ENCODE measurements at regions not wholly inside any gene's neighbourhood (a gene's known extent, or its start where the extent isn't known, plus 50 kb on each side); places are given as distances from the start of the nearest gene placed in this dataset.

DNA sequence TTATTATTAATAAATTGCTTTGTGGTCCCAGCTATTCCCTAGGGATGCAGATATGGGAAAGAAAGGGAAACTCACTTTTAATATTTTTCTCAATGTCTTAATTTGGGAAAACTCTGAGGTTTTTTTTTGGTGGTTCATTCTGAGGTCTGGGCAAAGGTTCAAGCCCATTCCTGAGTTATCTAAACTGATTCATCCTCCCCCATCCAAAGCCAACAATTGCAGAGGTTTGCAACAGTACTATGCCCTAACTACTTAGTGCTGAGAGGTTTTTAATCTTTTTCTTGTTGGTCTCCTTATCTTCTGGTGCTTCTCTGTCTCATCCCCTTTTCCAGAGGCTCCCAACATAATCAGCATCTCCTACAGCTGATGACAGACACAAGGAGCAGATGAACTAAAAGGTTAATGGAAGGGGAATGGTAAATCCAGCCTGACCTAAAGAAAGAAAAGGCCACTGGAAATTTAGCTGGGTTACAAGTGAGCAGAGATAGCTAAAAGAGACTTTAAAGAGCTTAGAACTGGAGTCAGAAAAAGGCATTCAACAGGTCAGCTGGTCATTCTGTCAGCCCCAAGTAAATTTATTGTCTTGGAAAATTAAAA lies 390.4 kb downstream of the TGFB2 start:
- DNase-seq (ENCODE audit: insufficient read length, low spot score): no peak
- no peak for FAIRE-seq

DNA sequence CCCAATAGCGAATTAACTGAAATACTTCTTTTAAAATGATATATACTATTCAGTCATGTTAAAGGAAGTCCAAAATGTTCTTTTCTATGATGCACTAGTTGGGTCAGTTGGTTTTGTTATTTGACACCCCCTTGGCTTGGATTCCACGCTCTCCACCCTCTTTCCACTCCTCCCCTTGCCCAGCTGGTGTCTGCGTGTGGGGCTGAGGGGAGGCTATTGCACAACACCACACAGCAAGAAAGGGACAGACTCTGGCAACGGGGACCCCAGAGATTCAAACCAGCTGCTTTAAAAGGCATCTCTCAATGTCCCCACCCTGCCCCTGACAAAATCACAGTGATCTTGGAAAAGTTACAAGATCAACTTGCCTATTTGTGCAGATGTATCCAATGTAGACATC lies 394.3 kb downstream of the TGFB2 start:
- no peak for FAIRE-seq

More for the DNA sequence above, 390.4 kb downstream of the TGFB2 start:
- TF ChIP-seq POLR2A (IDR thresholded peaks at IDR 0.05; ENCODE audit: low read depth, low read length): no peak

DNA sequence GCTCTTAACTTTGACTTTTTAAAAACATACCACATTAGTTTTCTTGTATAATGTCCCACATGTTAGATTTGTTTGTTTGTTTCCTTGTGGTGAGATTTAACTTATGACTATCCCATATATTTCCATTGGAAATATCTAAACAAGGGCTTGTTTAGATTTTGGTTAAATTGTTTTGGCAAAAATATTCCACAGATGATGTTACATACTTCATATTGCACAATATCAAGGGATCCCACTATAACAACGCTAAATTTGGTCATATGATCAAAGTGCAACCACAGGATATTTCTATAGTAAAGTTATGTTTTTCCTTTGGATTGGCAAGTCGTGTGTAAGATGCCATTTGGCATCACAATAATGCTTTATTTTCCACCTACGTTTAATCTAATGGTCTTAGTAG lies 396.7 kb downstream of the TGFB2 start:
- FAIRE-seq: no peak

More for the DNA sequence above, 394.3 kb downstream of the TGFB2 start:
- no peak for DNase-seq (ENCODE audit: insufficient read length, low spot score)
- TF ChIP-seq POLR2A (IDR thresholded peaks at IDR 0.05; ENCODE audit: low read depth, low read length): no peak

DNA sequence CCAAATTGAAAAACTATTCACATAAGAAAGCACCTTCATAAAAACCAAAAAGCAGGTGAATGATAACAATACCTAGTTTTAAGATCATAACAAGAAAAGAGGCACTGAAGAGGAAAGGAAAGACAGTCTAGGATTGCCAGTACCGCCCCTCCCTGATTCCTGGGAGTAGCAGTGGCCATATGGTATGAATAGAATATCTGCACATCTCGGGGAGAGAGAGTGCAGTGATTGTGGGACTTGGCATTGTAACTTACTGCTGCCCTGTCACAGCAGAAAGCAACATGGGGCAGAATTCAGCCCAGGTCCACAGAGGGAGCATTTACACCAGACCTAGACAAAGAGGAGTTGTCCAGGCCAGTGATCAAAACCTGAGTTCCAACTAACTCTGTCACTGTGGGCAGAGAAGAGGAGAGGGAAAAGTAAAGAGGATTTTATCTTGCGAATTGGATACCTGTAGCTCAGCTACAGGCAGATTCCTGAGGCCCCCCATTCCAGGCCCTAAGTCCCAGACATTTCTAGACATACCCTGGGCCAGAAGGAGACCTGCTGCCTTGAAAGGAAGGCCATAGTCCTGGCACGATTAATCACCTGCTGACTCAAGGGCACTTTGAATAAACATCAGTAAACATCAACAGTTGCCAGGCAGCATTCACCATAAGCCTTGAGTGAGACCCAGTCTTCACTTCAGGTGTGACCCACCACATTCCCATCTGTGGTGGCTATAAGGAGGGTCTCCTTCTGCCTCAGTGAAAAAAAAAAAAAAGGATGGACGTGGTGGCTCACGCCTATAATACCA lies 397.5 kb downstream of the TGFB2 start:
- no peak for FAIRE-seq
- no peak for TF ChIP-seq POLR2A (IDR thresholded peaks at IDR 0.05; ENCODE audit: low read depth, low read length)
- DNase-seq (ENCODE audit: insufficient read length, low spot score): no peak

More for the DNA sequence above, 396.7 kb downstream of the TGFB2 start:
- no peak for DNase-seq (ENCODE audit: insufficient read length, low spot score)
- no peak for TF ChIP-seq POLR2A (IDR thresholded peaks at IDR 0.05; ENCODE audit: low read depth, low read length)

DNA sequence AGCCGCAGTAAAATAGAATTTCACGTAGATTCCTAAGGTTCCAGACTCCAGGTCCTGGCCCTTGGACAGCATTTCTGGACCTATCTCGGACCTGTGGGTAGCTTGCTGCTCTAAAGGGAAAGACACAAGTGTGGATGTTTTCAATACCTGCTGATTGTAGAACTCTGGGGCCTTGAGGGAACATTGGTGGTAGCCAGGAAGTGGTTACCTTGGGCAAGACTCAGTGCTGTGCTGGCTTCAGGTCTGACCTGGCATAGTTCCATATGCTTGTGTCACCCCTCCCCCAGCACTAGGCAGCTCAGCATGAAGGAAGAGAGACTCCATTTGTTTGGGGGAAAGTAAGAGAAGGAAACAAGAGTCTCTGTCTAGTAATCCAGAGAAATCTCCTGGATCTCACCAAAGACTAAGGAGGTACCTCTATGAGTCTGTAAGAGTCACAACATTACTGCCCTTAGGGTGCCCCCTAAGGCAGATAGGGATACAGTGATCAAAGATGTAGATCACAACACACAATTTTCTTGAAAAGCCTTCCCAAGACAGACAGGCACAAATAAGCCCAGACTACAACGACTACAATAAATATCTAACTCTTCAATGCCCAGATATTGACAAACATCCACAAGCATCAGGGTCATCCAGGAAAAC lies 398.8 kb downstream of the TGFB2 start:
- DNase-seq (ENCODE audit: insufficient read length, low spot score) (no peak), FAIRE-seq (no peak)
- TF ChIP-seq POLR2A (IDR thresholded peaks at IDR 0.05; ENCODE audit: low read depth, low read length): no peak

DNA sequence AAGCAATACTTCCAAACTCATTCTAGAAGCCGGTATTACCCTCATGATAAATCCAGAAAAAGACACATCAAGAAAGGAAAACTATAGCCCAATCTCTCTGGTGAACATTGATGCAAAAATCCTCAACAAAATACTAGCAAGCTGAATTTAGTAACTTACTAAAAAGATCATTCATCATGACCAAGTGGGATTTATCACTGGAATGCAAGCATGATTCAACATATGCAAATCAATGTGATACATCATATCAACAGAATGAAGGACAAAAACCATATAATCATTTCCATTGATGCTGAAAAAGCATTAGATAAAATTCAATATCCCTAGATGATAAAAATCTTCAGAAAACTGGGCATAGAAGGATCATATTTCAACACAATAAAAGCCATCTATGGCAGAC lies 402.9 kb downstream of the TGFB2 start:
- FAIRE-seq (no peak), DNase-seq (ENCODE audit: insufficient read length, low spot score) (no peak)
- TF ChIP-seq POLR2A (IDR thresholded peaks at IDR 0.05; ENCODE audit: low read depth, low read length): no peak

DNA sequence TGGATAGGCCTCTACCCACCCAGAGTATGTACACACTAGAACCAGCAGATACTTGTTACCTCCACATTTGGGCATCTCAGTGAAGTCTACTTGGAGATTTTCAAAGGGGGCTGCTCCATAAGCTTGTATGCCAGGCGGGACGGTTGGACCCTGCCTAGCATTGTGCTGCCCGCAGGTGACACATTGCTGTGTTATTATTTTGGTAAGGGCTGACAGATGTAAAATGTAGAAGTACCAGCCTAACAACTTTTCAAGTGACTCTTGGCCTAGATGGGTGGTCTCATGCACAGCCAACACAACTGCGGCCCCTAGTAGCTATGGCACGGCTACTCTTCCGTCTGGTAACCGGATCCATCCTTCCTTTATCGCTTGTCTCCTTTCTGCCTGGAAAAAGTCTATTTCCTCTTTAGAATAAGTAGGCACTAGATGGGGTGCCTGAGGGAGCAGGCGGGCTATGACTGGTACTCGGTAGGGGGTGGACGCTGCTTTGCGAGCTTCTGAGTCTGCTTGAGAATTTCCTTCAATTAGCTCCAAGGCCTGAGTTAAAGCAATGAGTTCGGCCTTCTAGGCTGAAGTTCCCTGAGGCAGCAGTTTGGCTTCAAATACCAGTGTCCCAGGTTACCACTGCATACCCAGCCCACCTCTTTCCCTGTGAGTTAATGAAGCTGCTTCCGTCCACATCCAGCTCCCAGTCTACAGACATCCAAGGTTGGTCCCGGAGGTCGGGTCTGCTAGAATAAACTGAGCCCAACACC lies 405.3 kb downstream of the TGFB2 start:
- DNase-seq (ENCODE audit: insufficient read length, low spot score): no peak

DNA sequence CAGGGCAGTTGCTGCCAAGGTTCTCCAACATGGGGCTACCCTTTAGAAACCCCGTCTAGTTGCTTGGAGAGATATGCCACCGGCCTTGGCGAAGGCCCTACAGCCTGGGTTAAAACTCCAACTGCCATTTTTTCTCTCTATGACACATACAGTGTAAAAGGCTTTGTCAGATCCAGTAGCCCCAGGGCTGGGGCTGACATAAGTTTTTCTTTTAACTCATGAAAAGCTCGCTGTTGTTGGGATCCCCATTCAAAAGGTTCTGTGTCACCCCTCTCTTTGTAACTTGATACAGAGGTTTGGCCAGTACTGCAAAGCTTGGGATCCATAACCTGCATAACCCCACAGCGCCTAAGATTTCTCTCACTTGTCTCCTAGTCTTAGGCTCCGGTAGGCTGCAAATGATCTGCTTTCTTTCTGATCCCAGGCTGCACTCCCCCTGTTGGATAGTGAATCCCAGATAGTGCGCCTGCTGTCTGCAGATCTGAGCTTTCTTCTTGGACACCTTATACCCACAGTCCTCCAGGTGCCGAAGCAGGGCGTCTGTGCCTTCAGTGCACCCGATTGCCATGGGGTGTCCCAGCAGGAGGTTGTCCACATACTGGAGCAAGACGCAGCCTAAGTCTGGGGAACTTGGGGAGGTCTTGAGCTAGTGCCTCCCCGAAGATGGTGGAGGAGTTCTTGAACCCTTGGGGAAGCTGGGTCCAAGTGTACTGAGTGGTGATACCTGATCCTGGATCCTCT lies 406.2 kb downstream of the TGFB2 start:
- DNase-seq (ENCODE audit: insufficient read length, low spot score): no peak
- no peak for TF ChIP-seq POLR2A (IDR thresholded peaks at IDR 0.05; ENCODE audit: low read depth, low read length)
- no peak for FAIRE-seq

More for the DNA sequence above, 405.3 kb downstream of the TGFB2 start:
- TF ChIP-seq POLR2A (IDR thresholded peaks at IDR 0.05; ENCODE audit: low read depth, low read length): no peak
- no peak for FAIRE-seq

DNA sequence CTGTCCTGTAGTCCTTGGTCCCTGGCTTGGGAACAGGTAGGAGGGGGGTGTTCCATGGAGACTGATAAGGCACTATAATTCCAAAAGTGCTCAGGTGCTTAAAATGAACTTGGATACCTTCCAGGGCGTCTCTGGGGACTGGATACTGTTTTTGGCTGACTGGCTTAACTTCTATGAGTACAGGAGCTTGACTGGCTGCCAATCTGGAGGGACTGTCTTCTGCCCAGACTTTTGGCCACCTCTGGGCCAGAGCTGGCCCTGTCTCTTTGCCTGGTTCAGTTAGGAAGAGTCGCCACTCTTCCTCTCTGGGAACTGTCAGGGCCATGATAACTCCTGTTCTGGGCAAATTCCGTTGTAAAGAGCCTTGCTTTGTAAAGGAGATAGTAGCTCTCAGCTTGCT lies 407.0 kb downstream of the TGFB2 start:
- no peak for FAIRE-seq
- DNase-seq (ENCODE audit: insufficient read length, low spot score): no peak
- TF ChIP-seq POLR2A (IDR thresholded peaks at IDR 0.05; ENCODE audit: low read depth, low read length): no peak

DNA sequence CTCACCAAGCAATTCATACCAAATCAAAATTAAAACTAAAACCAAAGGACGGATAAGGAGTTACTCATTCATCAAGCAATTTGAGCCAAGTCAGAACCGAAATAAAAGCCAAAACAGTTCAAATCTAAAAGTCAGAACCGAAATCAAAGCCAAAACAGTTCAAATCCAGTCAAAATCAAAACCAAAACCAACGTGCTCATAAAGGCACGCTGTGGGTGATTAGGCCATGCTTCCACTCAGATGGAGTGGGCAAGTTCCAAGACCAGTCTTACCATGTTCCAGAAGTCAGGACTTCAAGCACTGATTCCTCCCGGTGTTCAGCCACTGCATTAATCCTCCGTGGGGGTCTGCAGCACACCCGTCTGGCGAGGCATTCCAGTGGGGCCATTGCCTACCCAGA lies 409.3 kb downstream of the TGFB2 start:
- no peak for TF ChIP-seq POLR2A (IDR thresholded peaks at IDR 0.05; ENCODE audit: low read depth, low read length)
- DNase-seq (ENCODE audit: insufficient read length, low spot score) (no peak), FAIRE-seq (no peak)

DNA sequence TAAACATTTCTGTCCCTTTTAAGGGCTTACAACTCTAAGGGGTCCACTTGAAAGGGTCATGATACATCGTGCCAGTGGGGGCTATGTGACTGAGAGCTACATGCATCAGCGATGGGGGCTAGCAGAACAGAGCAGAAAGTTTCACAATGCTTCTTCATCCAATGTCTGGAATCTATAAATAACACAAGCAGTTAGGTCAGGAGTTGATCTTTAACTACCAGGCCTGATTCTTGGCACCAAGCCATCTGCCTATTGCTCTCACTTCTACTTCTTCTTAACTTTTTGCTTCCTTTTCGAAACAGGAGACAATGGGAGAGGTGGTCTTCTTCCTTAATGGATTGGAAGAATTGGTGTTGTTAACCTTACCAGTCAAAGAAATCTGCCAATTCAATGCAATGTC lies 410.0 kb downstream of the TGFB2 start:
- no peak for TF ChIP-seq POLR2A (IDR thresholded peaks at IDR 0.05; ENCODE audit: low read depth, low read length)
- FAIRE-seq: no peak
- DNase-seq (ENCODE audit: insufficient read length, low spot score): no peak

DNA sequence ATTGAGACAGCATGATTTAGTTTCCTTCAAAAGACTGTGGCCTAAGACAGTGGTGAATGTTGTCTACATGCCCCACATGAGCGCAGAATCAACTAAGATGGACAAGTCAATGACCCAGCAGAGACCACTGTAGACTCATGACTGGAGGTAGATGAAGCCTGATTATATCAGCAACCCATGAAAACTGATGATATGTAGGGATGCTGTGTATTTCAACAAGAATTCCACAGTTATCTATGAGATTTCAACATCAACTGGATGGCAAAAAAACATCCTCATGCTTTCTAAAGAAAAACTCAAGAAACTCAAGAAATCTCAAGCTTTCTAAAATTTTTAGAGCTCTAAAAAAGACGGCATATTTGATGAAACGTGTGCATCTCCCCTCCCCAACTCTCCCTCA lies 413.9 kb upstream of the LYPLAL1 start:
- no peak for DNase-seq (ENCODE audit: insufficient read length, low spot score)
- FAIRE-seq: no peak
- no peak for TF ChIP-seq POLR2A (IDR thresholded peaks at IDR 0.05; ENCODE audit: low read depth, low read length)
